Activated naive CD4-positive, alpha-beta T cell treated with anti-CD3 and anti-CD28 coated beads, Interleukin-2, amount 10 ng/mL, durations not matched to agents 7 days and 5 days (primary cell): ENCODE measurements at regions not wholly inside any gene's neighbourhood (a gene's known extent, or its start where the extent isn't known, plus 50 kb on each side); places are given as distances from the start of the nearest gene placed in this dataset.

Experiments used
- CTCF ChIA-PET: fragments of 350-600 bp; sonication (Branson Sonifier 250); formaldehyde crosslinking; loops from one replicate; lab custom pipeline; 2021; ENCODE audit warnings: antibody characterized with exemption; lab: Charles Lee
- DNase-seq: peaks from one replicate; pipeline ENCODE4 v3.0.0-alpha.2; 2020
- H3K27ac Mint-ChIP-seq: one replicate; pipeline ENCODE4 v1.8.0; 2021; ENCODE audit warnings: mild to moderate bottlenecking, moderate library complexity, mixed read lengths
- H3K27me3 Mint-ChIP-seq: one replicate; pipeline ENCODE4 v1.8.0; 2021; ENCODE audit warnings: mild to moderate bottlenecking, mixed read lengths
- H3K36me3 Mint-ChIP-seq: one replicate; pipeline ENCODE4 v1.8.0; 2021; ENCODE audit warnings: mixed read lengths
- H3K4me1 Mint-ChIP-seq: one replicate; pipeline ENCODE4 v1.8.0; 2021; ENCODE audit warnings: mixed read lengths
- H3K4me3 Mint-ChIP-seq: one replicate; pipeline ENCODE4 v1.8.0; 2021; ENCODE audit warnings: mild to moderate bottlenecking, moderate library complexity, mixed read lengths
- H3K9me3 Mint-ChIP-seq: one replicate; pipeline ENCODE4 v1.8.0; 2021; ENCODE audit warnings: mixed read lengths

DNA sequence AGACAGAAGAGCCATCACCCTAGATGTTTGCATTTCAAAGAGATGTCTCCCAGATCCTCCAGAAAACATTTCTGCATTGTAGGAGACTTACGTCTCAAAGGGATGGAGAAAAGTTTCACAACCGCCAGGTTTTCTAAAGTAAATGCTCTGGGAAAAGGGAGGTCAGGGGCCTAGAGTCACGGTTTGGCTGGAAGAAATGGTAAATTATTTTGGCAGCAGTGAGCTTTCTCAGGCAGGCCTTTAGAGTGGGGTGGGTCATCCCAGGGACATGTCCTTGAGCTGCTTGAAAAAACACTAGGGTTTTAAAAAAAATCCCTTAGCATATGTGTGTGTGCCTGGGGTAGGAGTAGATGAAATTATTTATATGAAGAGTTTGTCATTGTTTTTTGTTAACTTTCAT is 728.8 kb downstream of the TYW1 start:
- Mint-ChIP-seq H3K4me3 (no peak overlapping the region), H3K4me1 (no peaks in the 10 kb centered on the region), H3K9me3 (peaks cover 23% of the 10 kb centered on the region)

DNA sequence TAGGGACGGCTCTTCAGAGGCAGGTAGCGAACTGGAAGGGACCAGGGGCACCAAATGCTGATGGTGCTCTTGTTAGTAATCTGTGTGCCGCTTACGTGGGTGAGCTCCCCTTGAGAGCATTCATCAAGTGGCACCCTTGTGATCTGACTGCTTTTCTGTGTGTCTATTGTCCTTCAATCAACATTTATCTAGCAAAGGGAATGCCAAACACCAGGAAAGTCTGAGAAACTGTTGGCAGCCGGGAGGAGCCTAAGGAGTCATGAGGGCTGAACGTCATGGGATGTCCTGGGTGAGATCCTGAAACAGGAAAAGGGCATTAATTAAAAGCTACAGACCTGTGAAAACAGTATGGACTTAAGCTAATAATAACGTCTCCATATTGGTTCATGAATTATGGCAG is 733.1 kb downstream of the TYW1 start:
- no peaks in the 10 kb centered on the region for H3K27me3 Mint-ChIP-seq
- CTCF ChIA-PET: no interaction called here
- H3K27ac Mint-ChIP-seq: no peak overlapping the region
- DNase-seq: no peak
- peaks cover 29% of the 10 kb centered on the region for H3K9me3 Mint-ChIP-seq
- H3K36me3 Mint-ChIP-seq: no peaks in the 10 kb centered on the region
- no peaks in the 10 kb centered on the region for H3K4me1 Mint-ChIP-seq
- no peak overlapping the region for H3K4me3 Mint-ChIP-seq

More for the DNA sequence above, 728.8 kb downstream of the TYW1 start:
- H3K36me3 Mint-ChIP-seq: no peaks in the 10 kb centered on the region
- H3K27me3 Mint-ChIP-seq: no peaks in the 10 kb centered on the region
- no peak overlapping the region for H3K27ac Mint-ChIP-seq
- CTCF ChIA-PET: no interaction called here
- DNase-seq: no peak

DNA sequence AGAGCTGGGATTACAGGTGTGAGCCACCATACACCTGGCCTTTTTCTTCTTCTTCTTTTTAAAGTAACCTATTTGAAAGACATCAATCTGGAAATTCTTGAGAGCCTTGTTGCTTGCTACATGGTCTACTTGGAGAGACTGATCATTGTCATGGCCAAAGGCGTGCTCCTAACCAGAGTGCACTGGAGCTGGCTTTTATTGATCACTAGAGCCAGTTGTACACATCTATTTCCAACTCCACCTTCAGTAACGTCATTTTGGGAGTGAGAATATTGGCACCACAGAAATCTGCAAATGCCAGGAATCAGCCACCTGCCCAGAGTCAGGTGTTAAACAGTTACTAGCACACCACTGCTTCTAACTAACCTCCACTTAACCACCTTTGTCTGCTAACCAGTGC is 735.1 kb downstream of the TYW1 start:
- Mint-ChIP-seq H3K27ac (no peak overlapping the region), H3K36me3 (no peaks in the 10 kb centered on the region), H3K27me3 (no peaks in the 10 kb centered on the region), H3K9me3 (peaks cover 33% of the 10 kb centered on the region), H3K4me1 (no peaks in the 10 kb centered on the region), H3K4me3 (no peak overlapping the region)
- CTCF ChIA-PET: no interaction called here
- no peak for DNase-seq

GRCh38 chr7:67732898-67733297 is 736.3 kb downstream of the TYW1 start:
- Mint-ChIP-seq H3K4me1 (no peaks in the 10 kb centered on the region), H3K27ac (no peak overlapping the region), H3K36me3 (no peaks in the 10 kb centered on the region), H3K4me3 (no peak overlapping the region), H3K9me3 (peaks cover 35% of the 10 kb centered on the region), H3K27me3 (no peaks in the 10 kb centered on the region)
- no peak for DNase-seq
- CTCF ChIA-PET: interaction anchor here (0.6 kb wide), 1 partner anchor 1825 kb away, joined by 7 read pairs; no protein-coding TSS in a partner anchor

DNA sequence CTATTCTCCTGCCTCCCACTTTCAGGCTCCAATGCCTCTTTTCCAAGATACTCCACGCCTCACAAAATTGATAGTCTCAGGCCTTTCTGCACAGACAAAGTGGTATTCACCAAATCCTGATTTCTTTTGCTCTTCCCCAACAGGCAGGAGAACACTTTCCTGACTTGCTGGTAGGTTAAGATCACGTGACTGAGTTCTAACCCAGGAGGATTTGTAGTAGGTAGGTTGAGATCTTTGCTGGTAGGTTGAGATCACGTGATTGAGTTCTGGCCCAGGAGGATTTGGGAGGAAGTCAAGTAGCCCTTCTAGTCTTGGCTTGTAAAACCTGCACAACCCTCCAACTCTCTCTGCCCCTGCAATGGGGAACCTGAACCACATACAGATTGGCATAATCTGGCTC is 741.5 kb downstream of the TYW1 start:
- H3K27me3 Mint-ChIP-seq: no peaks in the 10 kb centered on the region
- no peak for DNase-seq
- peaks cover 43% of the 10 kb centered on the region for H3K9me3 Mint-ChIP-seq
- H3K4me3 Mint-ChIP-seq: no peak overlapping the region
- H3K4me1 Mint-ChIP-seq: no peaks in the 10 kb centered on the region
- no peak overlapping the region for H3K27ac Mint-ChIP-seq
- CTCF ChIA-PET: no interaction called here
- H3K36me3 Mint-ChIP-seq: no peaks in the 10 kb centered on the region

DNA sequence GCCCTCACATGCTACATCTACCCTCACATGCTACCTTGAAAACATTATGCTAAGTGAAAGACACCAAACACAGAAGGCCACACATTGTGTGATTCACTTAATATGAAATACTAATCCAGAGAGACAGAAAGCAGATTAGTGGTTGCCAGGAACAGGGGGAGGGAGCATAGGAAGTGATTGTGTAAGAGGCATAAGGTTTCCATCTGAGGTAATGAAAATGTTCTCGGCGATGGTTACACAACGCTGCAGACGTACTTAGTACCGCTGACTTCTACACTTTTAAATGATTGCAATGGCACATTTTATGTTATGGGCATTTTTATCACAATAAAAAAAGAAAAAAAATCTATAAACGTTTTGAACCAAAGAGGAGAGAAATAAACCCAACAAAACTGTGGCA is 742.3 kb downstream of the TYW1 start:
- H3K4me3 Mint-ChIP-seq: no peak overlapping the region
- H3K9me3 Mint-ChIP-seq: peaks cover 44% of the 10 kb centered on the region
- no peak for DNase-seq
- H3K4me1 Mint-ChIP-seq: no peaks in the 10 kb centered on the region
- H3K27ac Mint-ChIP-seq: no peak overlapping the region
- no peaks in the 10 kb centered on the region for H3K27me3 Mint-ChIP-seq
- H3K36me3 Mint-ChIP-seq: no peaks in the 10 kb centered on the region
- CTCF ChIA-PET: no interaction called here

DNA sequence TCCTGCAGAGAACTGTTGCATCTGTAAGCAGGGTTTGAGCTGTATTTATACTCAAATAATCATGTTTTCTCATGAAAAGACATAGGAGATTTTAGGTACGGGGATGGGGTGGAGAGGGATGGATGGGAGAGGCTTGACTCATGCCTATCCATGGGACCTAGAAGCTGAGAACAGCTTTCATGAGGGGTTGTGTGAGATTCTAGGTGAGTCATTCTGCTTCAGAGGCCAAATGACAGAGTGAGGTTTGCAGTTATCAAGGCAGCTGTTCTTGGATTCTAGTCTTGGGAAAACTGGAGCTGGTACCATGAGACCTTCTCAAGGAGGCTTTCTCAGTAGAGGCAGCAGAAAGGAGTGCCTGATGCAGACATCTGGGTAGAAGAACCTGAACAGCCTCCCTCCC is 746.9 kb downstream of the TYW1 start:
- no peak for DNase-seq
- Mint-ChIP-seq H3K4me1 (no peaks in the 10 kb centered on the region), H3K4me3 (no peak overlapping the region), H3K27ac (no peak overlapping the region), H3K9me3 (peaks cover 49% of the 10 kb centered on the region), H3K36me3 (no peaks in the 10 kb centered on the region), H3K27me3 (no peaks in the 10 kb centered on the region)
- CTCF ChIA-PET: no interaction called here

DNA sequence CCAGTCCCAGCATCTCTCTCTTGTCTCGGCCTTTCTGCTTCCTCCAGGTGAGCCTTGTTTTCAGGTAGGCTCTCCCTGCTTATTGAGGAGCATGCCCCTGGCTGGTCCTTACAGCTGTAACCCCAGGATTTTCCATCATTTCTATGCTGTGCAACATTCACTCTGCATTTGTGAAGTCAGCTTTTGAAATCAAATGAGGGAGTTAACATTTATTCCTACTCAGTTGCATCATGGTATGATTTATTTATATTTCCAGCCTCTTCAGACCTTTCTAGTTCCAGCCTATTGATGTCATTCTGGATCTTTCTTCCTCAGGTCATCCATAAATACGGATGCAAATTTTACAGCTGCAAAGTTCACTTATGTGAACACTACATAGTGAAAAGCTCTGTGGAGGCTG is 755.6 kb downstream of the TYW1 start:
- DNase-seq: no peak
- Mint-ChIP-seq H3K27ac (no peak overlapping the region), H3K9me3 (peaks cover 22% of the 10 kb centered on the region), H3K4me3 (no peak overlapping the region), H3K27me3 (no peaks in the 10 kb centered on the region), H3K4me1 (no peaks in the 10 kb centered on the region), H3K36me3 (no peaks in the 10 kb centered on the region)
- CTCF ChIA-PET: no interaction called here

- DNase-seq: no peak
- CTCF ChIA-PET: no interaction called here
- Mint-ChIP-seq H3K4me3 (no peak overlapping the region), H3K27me3 (no peaks in the 10 kb centered on the region), H3K27ac (no peak overlapping the region), H3K9me3 (peaks cover 16% of the 10 kb centered on the region), H3K36me3 (no peaks in the 10 kb centered on the region), H3K4me1 (no peaks in the 10 kb centered on the region)
These were observed 757.3 kb downstream of the TYW1 start for GRCh38 chr7:67753891-67754290.

DNA sequence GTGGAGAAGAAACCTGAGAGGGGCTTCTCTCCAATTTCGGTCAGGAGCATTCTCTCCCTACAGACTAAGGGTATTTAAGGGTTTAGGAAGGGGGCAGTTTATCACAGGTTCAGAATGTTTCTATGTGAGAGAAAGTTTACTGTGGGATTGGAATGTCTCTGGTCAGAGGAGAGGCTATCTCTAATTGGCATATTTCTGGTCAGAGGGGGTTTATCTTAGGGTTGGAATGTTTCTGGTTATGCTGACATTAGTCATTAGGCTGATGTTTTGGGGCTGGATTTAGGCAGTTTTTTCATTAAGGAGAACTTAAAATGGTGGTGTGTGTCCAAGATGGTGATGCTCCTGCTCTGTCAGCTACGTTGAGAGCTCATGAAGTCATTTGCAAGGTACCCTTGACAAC is 758.0 kb downstream of the TYW1 start:
- no peak overlapping the region for H3K4me3 Mint-ChIP-seq
- no peaks in the 10 kb centered on the region for H3K36me3 Mint-ChIP-seq
- peaks cover 10% of the 10 kb centered on the region for H3K9me3 Mint-ChIP-seq
- H3K27ac Mint-ChIP-seq: no peak overlapping the region
- no peaks in the 10 kb centered on the region for H3K4me1 Mint-ChIP-seq
- DNase-seq: no peak
- H3K27me3 Mint-ChIP-seq: no peaks in the 10 kb centered on the region
- CTCF ChIA-PET: no interaction called here

DNA sequence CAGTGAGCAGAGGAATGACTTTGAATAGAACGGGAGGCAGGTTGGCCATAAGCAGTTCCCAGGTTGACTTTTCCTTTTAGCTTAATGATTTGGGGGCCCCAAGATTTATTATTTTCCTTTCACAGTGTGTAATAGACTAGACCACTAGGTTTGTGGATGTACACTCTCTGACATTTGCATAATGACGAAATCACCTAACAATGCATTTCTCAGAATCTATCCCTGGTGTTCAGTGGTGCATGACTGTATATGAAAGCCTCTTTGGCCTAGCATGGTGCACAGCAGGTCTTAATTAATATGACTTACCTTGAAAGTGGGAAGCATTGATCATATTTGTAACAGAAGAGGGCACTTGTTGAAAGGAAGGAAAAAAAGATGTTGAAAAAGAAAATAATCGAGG is 761.9 kb downstream of the TYW1 start:
- Mint-ChIP-seq H3K36me3 (no peaks in the 10 kb centered on the region), H3K27me3 (no peaks in the 10 kb centered on the region), H3K27ac (no peak overlapping the region), H3K9me3 (peaks cover 19% of the 10 kb centered on the region), H3K4me1 (no peaks in the 10 kb centered on the region), H3K4me3 (no peak overlapping the region)
- no peak for DNase-seq
- CTCF ChIA-PET: no interaction called here

DNA sequence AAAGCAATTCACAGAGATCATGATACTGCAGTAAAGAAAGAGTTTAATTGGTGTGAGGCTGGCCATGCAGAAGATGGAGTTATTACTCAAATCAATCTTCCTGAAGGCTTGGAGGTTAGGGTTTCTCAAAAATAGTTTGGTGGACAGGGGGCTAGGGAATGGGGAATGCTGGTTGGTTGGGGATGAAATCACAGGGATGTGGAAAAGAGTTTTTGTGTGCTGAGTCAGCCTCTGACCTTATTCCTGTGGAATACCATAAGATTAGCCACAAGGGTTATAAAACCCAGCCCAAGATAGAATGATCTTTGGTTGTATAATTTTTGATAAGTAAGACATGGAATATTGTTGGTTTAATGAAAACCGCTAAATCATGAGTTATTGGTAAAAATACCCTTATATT is 764.3 kb downstream of the TYW1 start:
- Mint-ChIP-seq H3K9me3 (peaks cover 21% of the 10 kb centered on the region), H3K27ac (no peak overlapping the region), H3K4me1 (no peaks in the 10 kb centered on the region), H3K36me3 (no peaks in the 10 kb centered on the region), H3K4me3 (no peak overlapping the region), H3K27me3 (no peaks in the 10 kb centered on the region)
- DNase-seq: no peak
- CTCF ChIA-PET: no interaction called here

DNA sequence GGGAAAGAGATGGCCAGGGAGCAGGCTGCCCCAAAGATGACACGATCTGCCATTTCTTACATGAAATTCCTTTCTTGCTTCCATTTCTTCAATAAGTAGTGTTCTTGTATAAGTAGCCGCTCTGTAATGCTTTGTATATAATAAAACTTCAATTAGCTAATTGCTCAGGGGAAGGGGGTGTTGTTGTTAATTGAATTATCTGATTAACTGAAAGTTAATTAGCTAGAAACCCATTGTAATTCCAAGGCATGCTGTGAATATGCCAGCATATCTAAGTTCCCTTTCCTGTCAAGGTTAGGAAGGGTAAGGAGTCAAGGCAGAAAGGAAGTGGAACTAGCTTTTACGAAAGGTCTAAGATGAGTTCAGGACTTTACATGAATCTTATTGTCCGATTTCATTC is 765.9 kb downstream of the TYW1 start:
- Mint-ChIP-seq H3K4me3 (no peak overlapping the region), H3K9me3 (peaks cover 25% of the 10 kb centered on the region), H3K36me3 (no peaks in the 10 kb centered on the region), H3K27me3 (no peaks in the 10 kb centered on the region), H3K27ac (no peak overlapping the region), H3K4me1 (no peaks in the 10 kb centered on the region)
- no peak for DNase-seq
- CTCF ChIA-PET: interaction anchor here (0.7 to 1.0 kb wide), 2 partner anchors 8 to 137 kb away, joined by 3 read pairs; no protein-coding TSS in a partner anchor

- no peaks in the 10 kb centered on the region for H3K27me3 Mint-ChIP-seq
- H3K9me3 Mint-ChIP-seq: peaks cover 24% of the 10 kb centered on the region
- H3K4me3 Mint-ChIP-seq: no peak overlapping the region
- DNase-seq: no peak
- CTCF ChIA-PET: no interaction called here
- no peak overlapping the region for H3K27ac Mint-ChIP-seq
- H3K4me1 Mint-ChIP-seq: no peaks in the 10 kb centered on the region
- H3K36me3 Mint-ChIP-seq: no peaks in the 10 kb centered on the region
These were observed 767.7 kb downstream of the TYW1 start for GRCh38 chr7:67764289-67764688.

GRCh38 chr7:67765481-67766175 is 769.0 kb downstream of the TYW1 start:
- no peak for DNase-seq
- no peaks in the 10 kb centered on the region for H3K4me1 Mint-ChIP-seq
- no peak overlapping the region for H3K27ac Mint-ChIP-seq
- H3K27me3 Mint-ChIP-seq: no peaks in the 10 kb centered on the region
- peaks cover 24% of the 10 kb centered on the region for H3K9me3 Mint-ChIP-seq
- H3K36me3 Mint-ChIP-seq: no peaks in the 10 kb centered on the region
- CTCF ChIA-PET: no interaction called here
- H3K4me3 Mint-ChIP-seq: no peak overlapping the region
